GM23248 (cell line): ENCODE measurements at regions not wholly inside any gene's neighbourhood (a gene's known extent, or its start where the extent isn't known, plus 50 kb on each side); places are given as distances from the start of the nearest gene placed in this dataset.

ENCODE experiments used
- EZH2 ChIP-seq: fragments of 200-600 bp; sonication (generic); IDR thresholded peaks from 2 replicates; pipeline ENCODE4 v1.6.1; 2018; ENCODE audit warnings: antibody characterized with exemption, mild to moderate bottlenecking; ENCODE audit not compliant: insufficient read depth, poor library complexity, severe bottlenecking
- EZH2phosphoT487 ChIP-seq: fragments of 200-600 bp; sonication (generic); IDR thresholded peaks from 2 replicates; pipeline ENCODE4 v1.6.1; 2018; ENCODE audit warnings: antibody characterized with exemption, moderate library complexity, mild to moderate bottlenecking, low read depth; ENCODE audit not compliant: insufficient read depth

DNA sequence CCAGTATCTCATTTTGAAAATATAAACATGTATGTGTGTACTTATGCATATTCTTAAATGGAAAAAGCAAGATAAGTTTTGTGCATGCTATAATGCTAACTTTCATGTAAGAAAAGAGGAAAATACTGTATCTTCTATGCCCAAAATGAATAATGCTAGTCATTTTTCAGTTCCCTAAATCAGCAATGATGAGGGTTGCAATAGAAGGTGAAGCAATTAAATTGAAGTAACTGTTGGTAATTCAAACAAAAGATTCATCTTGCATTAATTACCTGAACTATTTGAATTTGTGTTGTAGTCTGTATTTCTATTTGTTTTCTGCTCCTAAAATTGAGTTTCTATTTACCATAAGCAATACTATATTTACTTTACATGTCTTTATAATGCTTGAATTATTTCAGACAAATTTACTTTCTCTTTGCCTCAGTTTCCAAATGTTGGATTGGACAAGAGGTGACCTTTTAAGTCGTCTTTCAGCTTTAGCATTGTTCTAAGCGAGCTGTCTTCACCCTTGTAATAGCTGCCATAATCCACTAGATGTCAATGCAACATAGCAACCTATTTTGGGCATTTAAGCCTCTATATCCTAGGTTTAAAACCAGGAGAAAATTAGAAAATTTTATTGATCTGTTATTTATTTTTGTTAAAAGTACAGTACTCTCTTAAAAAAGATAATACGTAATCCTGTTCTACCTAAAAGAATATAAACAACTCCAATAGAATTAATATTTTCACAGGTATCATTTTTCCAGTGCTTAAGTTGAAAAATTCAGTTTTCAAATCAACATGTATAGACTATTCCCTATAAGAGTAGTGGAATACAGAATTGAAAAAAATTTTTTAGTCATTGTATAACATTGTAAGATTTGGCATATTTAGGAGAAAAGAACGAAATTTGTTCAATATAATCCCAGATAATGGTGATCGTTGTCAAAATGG, 52.3 kb upstream of the IFNGR1 start:
- TF ChIP-seq EZH2 (no peak), EZH2phosphoT487 (no peak)
